Hepatocyte (in vitro differentiated cells): ENCODE measurements at regions not wholly inside any gene's neighbourhood (a gene's known extent, or its start where the extent isn't known, plus 50 kb on each side); places are given as distances from the start of the nearest gene placed in this dataset.

Source experiments
- DNase-seq: peaks from one replicate; pipeline ENCODE4 v3.0.0-alpha.2; 2016; ENCODE audit warnings: low spot score
- H2AFZ ChIP-seq: fragments of 200-600 bp; sonication (generic); 2 replicates; pipeline ENCODE4 v1.6.0; 2016; ENCODE audit warnings: antibody characterized with exemption, mild to moderate bottlenecking
- H3K27ac ChIP-seq: fragments of 200-600 bp; sonication (generic); 2 replicates; pipeline ENCODE4 v1.5.1; 2016; ENCODE audit warnings: mild to moderate bottlenecking
- H3K27me3 ChIP-seq: fragments of 200-600 bp; sonication (generic); 2 replicates; pipeline ENCODE4 v1.6.1; 2016
- H3K36me3 ChIP-seq: fragments of 200-600 bp; sonication (generic); replicated peaks from 2 replicates; pipeline ENCODE4 v1.5.1; 2016; ENCODE audit warnings: low read depth; ENCODE audit not compliant: insufficient read depth
- H3K4me1 ChIP-seq: fragments of 200-600 bp; sonication (generic); 2 replicates; pipeline ENCODE4 v1.5.1; 2016; ENCODE audit warnings: mild to moderate bottlenecking, moderate library complexity; ENCODE audit not compliant: insufficient read depth
- H3K4me2 ChIP-seq: fragments of 200-600 bp; sonication (generic); 2 replicates; pipeline ENCODE4 v1.6.0; 2016
- H3K4me3 ChIP-seq: fragments of 200-600 bp; sonication (generic); 2 replicates; pipeline ENCODE4 v1.5.1; 2016; ENCODE audit warnings: mild to moderate bottlenecking
- H3K79me2 ChIP-seq: fragments of 200-600 bp; sonication (generic); 2 replicates; pipeline ENCODE4 v1.6.0; 2017; ENCODE audit warnings: mild to moderate bottlenecking
- H3K9me2 ChIP-seq: fragments of 200-600 bp; sonication (generic); replicated peaks from 2 replicates; pipeline ENCODE4 v1.6.0; 2017; ENCODE audit warnings: mild to moderate bottlenecking; ENCODE audit not compliant: insufficient read depth
- H3K9me3 ChIP-seq: fragments of 200-600 bp; sonication (generic); 2 replicates; pipeline ENCODE4 v1.5.1; 2016; ENCODE audit warnings: low read depth, mild to moderate bottlenecking
- H4K20me1 ChIP-seq: fragments of 200-600 bp; sonication (generic); 2 replicates; pipeline ENCODE4 v1.6.0; 2016; ENCODE audit warnings: mild to moderate bottlenecking; ENCODE audit not compliant: insufficient read depth, poor library complexity, severe bottlenecking
- CTCF ChIP-seq: fragments of 200-600 bp; sonication (generic); IDR thresholded peaks from 2 replicates; pipeline ENCODE4 v1.5.1; 2016; ENCODE audit warnings: antibody characterized with exemption, mild to moderate bottlenecking; ENCODE audit not compliant: poor library complexity
- EZH2 ChIP-seq: fragments of 200-600 bp; sonication (generic); IDR thresholded peaks from 2 replicates; pipeline ENCODE4 v1.6.1; 2016; ENCODE audit warnings: antibody characterized with exemption, mild to moderate bottlenecking, borderline replicate concordance
- EZH2phosphoT487 ChIP-seq: fragments of 200-600 bp; sonication (generic); IDR thresholded peaks from one replicate; pipeline ENCODE4 v1.6.1; 2018; ENCODE audit warnings: antibody characterized with exemption, mild to moderate bottlenecking, low read depth, moderate library complexity; ENCODE audit not compliant: unreplicated experiment, severe bottlenecking
- WGBS: methylation state at CpG from one replicate; pipeline ENCODE4 v1.1.6; 2016; ENCODE audit warnings: low lambda C conversion rate; ENCODE audit errors: missing lambda C conversion rate; 5-methylcytosine and 5-hydroxymethylcytosine counted together

GRCh38 chr4:177667687-177668086 lies 225.4 kb upstream of the AGA start:
- 74% methylated on average over 5 of the region's 5 CpGs for WGBS
- Histone ChIP-seq H3K9me3 (no peaks in the 10 kb centered on the region), H3K79me2 (no peaks in the 10 kb centered on the region), H3K27me3 (no peaks in the 10 kb centered on the region), H3K36me3 (no peaks in the 10 kb centered on the region), H4K20me1 (no peaks in the 10 kb centered on the region), H3K9me2 (no peaks in the 10 kb centered on the region), H3K4me1 (no peaks in the 10 kb centered on the region), H3K4me2 (no peak overlapping the region), H3K4me3 (no peak overlapping the region), H3K27ac (no peak overlapping the region), H2AFZ (no peak overlapping the region)
- DNase-seq: no peak
- TF ChIP-seq EZH2: no peak
- TF ChIP-seq EZH2phosphoT487: no peak
- TF ChIP-seq CTCF: peak; percentile 39

- no peak overlapping the region for H3K27ac ChIP-seq
- H3K4me1 ChIP-seq: no peaks in the 10 kb centered on the region
- no peaks in the 10 kb centered on the region for H3K27me3 ChIP-seq
- no peaks in the 10 kb centered on the region for H3K9me3 ChIP-seq
- H3K9me2 ChIP-seq: no peaks in the 10 kb centered on the region
- H2AFZ ChIP-seq: no peak overlapping the region
- no peaks in the 10 kb centered on the region for H4K20me1 ChIP-seq
- no peak for DNase-seq
- TF ChIP-seq CTCF (no peak), EZH2phosphoT487 (no peak), EZH2 (no peak)
- no peak overlapping the region for H3K4me3 ChIP-seq
- no peaks in the 10 kb centered on the region for H3K79me2 ChIP-seq
- H3K36me3 ChIP-seq: no peaks in the 10 kb centered on the region
- WGBS: 95% methylated on average over 3 of the region's 3 CpGs
- no peak overlapping the region for H3K4me2 ChIP-seq
Observed at GRCh38 chr4:177671387-177671786, 229.2 kb upstream of the AGA start.

GRCh38 chr4:177671845-177672244 lies 229.6 kb upstream of the AGA start:
- H3K4me3 ChIP-seq: no peak overlapping the region
- H2AFZ ChIP-seq: no peak overlapping the region
- H3K36me3 ChIP-seq: no peaks in the 10 kb centered on the region
- no peaks in the 10 kb centered on the region for H3K27me3 ChIP-seq
- no peaks in the 10 kb centered on the region for H3K9me2 ChIP-seq
- WGBS: 85% methylated on average over 2 of the region's 2 CpGs
- TF ChIP-seq EZH2 (no peak), CTCF (no peak), EZH2phosphoT487 (no peak)
- H3K4me1 ChIP-seq: no peaks in the 10 kb centered on the region
- no peaks in the 10 kb centered on the region for H3K79me2 ChIP-seq
- no peak overlapping the region for H3K27ac ChIP-seq
- no peak for DNase-seq
- H3K9me3 ChIP-seq: no peaks in the 10 kb centered on the region
- H3K4me2 ChIP-seq: no peak overlapping the region
- H4K20me1 ChIP-seq: no peaks in the 10 kb centered on the region

- TF ChIP-seq EZH2 (no peak), CTCF (no peak), EZH2phosphoT487 (no peak)
- H3K27me3 ChIP-seq: no peaks in the 10 kb centered on the region
- H3K4me3 ChIP-seq: no peak overlapping the region
- no peak overlapping the region for H3K27ac ChIP-seq
- no peak overlapping the region for H2AFZ ChIP-seq
- no peaks in the 10 kb centered on the region for H3K9me2 ChIP-seq
- no peaks in the 10 kb centered on the region for H3K36me3 ChIP-seq
- no peaks in the 10 kb centered on the region for H4K20me1 ChIP-seq
- WGBS: 79% methylated on average over 3 of the region's 3 CpGs
- H3K4me2 ChIP-seq: no peak overlapping the region
- no peaks in the 10 kb centered on the region for H3K4me1 ChIP-seq
- DNase-seq: no peak
- H3K79me2 ChIP-seq: no peaks in the 10 kb centered on the region
- no peaks in the 10 kb centered on the region for H3K9me3 ChIP-seq
Observed at GRCh38 chr4:177673985-177674489, 231.8 kb upstream of the AGA start.
